ENCODE measurements at regions not wholly inside any gene's neighbourhood (a gene's known extent, or its start where the extent isn't known, plus 50 kb on each side); places are given as distances from the start of the nearest gene placed in this dataset.

GRCh38 chr4:185920691-185921260, 108.8 kb upstream of the SORBS2 start:
- DNase-seq = no peak

More at GRCh38 chr4:185920691-185921260, 108.8 kb upstream of the SORBS2 start:
- POLR2A ChIA-PET = no interaction called here
- TF ChIP-seq, protein P1, sequence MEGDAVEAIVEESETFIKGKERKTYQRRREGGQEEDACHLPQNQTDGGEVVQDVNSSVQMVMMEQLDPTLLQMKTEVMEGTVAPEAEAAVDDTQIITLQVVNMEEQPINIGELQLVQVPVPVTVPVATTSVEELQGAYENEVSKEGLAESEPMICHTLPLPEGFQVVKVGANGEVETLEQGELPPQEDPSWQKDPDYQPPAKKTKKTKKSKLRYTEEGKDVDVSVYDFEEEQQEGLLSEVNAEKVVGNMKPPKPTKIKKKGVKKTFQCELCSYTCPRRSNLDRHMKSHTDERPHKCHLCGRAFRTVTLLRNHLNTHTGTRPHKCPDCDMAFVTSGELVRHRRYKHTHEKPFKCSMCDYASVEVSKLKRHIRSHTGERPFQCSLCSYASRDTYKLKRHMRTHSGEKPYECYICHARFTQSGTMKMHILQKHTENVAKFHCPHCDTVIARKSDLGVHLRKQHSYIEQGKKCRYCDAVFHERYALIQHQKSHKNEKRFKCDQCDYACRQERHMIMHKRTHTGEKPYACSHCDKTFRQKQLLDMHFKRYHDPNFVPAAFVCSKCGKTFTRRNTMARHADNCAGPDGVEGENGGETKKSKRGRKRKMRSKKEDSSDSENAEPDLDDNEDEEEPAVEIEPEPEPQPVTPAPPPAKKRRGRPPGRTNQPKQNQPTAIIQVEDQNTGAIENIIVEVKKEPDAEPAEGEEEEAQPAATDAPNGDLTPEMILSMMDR (IDR thresholded peaks at IDR 0.05) = no peak
- no peak for TF ChIP-seq EZH2 (IDR thresholded peaks at IDR 0.05; ENCODE audit: borderline replicate concordance, insufficient read depth, low read depth, low read length, poor library complexity, severe bottlenecking)
- H3K9ac ChIP-seq (ENCODE audit: low read length) = no peak overlapping the region
- Mint-ChIP-seq H3K27me3 (peaks cover 15% of the 10 kb centered on the region), H3K9me3 (ENCODE audit: insufficient read depth) (peaks cover 4% of the 10 kb centered on the region), H3K4me3 (no peak overlapping the region), H3K4me1 (no peaks in the 10 kb centered on the region), H3K27ac (no peak overlapping the region)
- H2AFZ ChIP-seq (ENCODE audit: insufficient read depth, low read depth, low read length, poor library complexity, severe bottlenecking) = no peak overlapping the region
- 86% methylated on average over 8 of the region's 10 CpGs for WGBS (ENCODE audit: insufficient coverage)
- intact Hi-C loops (cut with micrococcal nuclease) = no loop called here
- CTCF ChIA-PET = no interaction called here
- no peaks in the 10 kb centered on the region for H3K4me1 ChIP-seq (ENCODE audit: control insufficient read depth in 2 of 2, insufficient read depth in 2 of 2, low read length in 2 of 2)
- H3K9me3 ChIP-seq (ENCODE audit: control extremely low read depth in 1 of 3, control insufficient read depth in 2 of 3, insufficient read depth in 1 of 3, low read length in 2 of 3) = peaks cover 0 to 6% (median 0%) of the 10 kb centered on the region in 3 donors
- H3K4me3 ChIP-seq (ENCODE audit: control extremely low read depth in 1 of 5, extremely low read depth in 1 of 5, insufficient read depth in 1 of 5, low read depth in 2 of 5, low read length in 4 of 5) = no peak overlapping the region
- no peak for ATAC-seq (ENCODE audit: low read depth)
- no peaks in the 10 kb centered on the region for H3K36me3 ChIP-seq (replicated peaks in 1 of 2; ENCODE audit: control extremely low read depth in 1 of 2, control insufficient read depth in 1 of 2, extremely low read depth in 1 of 2, insufficient read depth in 2 of 2, low read length in 1 of 2)
- H3K79me2 ChIP-seq (ENCODE audit: control insufficient read depth, insufficient read depth, low read length) = no peaks in the 10 kb centered on the region
- H3K27ac ChIP-seq (ENCODE audit: low read length in 2 of 2) = no peak overlapping the region
- H3K27me3 ChIP-seq (replicated peaks in 1 of 4; ENCODE audit: control extremely low read depth in 1 of 4, control insufficient read depth in 3 of 4, insufficient read depth in 4 of 4, low read length in 3 of 4) = no peaks in the 10 kb centered on the region
- H4K20me1 ChIP-seq (ENCODE audit: control insufficient read depth, insufficient read depth, low read length, poor library complexity, severe bottlenecking) = no peaks in the 10 kb centered on the region
- H3K4me2 ChIP-seq (replicated peaks; ENCODE audit: low read depth, low read length, poor library complexity, severe bottlenecking) = no peak overlapping the region
